ENCODE measurements at regions not wholly inside any gene's neighbourhood (a gene's known extent, or its start where the extent isn't known, plus 50 kb on each side); places are given as distances from the start of the nearest gene placed in this dataset.

- DNase-seq: no peak
Measured at GRCh38 chr18:59059140-59059539, 80.5 kb upstream of the SEC11C start.

GRCh38 chr18:59060551-59060950 is 79.1 kb upstream of the SEC11C start:
- DNase-seq: no peak

GRCh38 chr18:59061914-59062642 is 77.6 kb upstream of the SEC11C start:
- no peak for DNase-seq

- DNase-seq: no peak
Measured at GRCh38 chr18:59062643-59063006, 77.1 kb upstream of the SEC11C start.

- DNase-seq: peak; percentile 33
Measured at GRCh38 chr18:59063300-59063906, 76.3 kb upstream of the SEC11C start.

GRCh38 chr18:59063912-59064311 is 75.8 kb upstream of the SEC11C start:
- DNase-seq: no peak

- DNase-seq: peak; percentile 59
Measured at GRCh38 chr18:59065684-59066083, 74.0 kb upstream of the SEC11C start.

- no peak for DNase-seq
Measured at GRCh38 chr18:59067873-59068272, 71.8 kb upstream of the SEC11C start.

- no peak for DNase-seq
Measured at GRCh38 chr18:59068276-59069071, 71.2 kb upstream of the SEC11C start.

- DNase-seq: peak; percentile 34
Measured at GRCh38 chr18:59070181-59070912, 69.3 kb upstream of the SEC11C start.

GRCh38 chr18:59072727-59073421 is 66.8 kb upstream of the SEC11C start:
- no peak for DNase-seq

GRCh38 chr18:59075923-59076322 is 63.8 kb upstream of the SEC11C start:
- DNase-seq: peak; percentile 17

- DNase-seq: peak; percentile 57
Measured at GRCh38 chr18:59079264-59079663, 60.4 kb upstream of the SEC11C start.

GRCh38 chr18:59079687-59080501 is 59.8 kb upstream of the SEC11C start:
- DNase-seq: peak; percentile 92

- no peak for DNase-seq
Measured at GRCh38 chr18:59083136-59083818, 56.4 kb upstream of the SEC11C start.

- no peak for DNase-seq
Measured at GRCh38 chr18:59085126-59085794, 54.4 kb upstream of the SEC11C start.

GRCh38 chr18:59085797-59086196 is 53.9 kb upstream of the SEC11C start:
- DNase-seq: no peak

- no peak for DNase-seq
Measured at GRCh38 chr18:59086522-59086921, 53.2 kb upstream of the SEC11C start.

GRCh38 chr18:59087391-59087790 is 52.3 kb upstream of the SEC11C start:
- peak; percentile 51 for DNase-seq

All from NCI-H2029 (cell line).